ENCODE measurements at regions not wholly inside any gene's neighbourhood (a gene's known extent, or its start where the extent isn't known, plus 50 kb on each side); places are given as distances from the start of the nearest gene placed in this dataset.
"Not testable (repeated sequence)": the region's sequence is repeated elsewhere in the genome, so short reads cannot be mapped to it uniquely, and the experiment has no call there.

GRCh38 chr5:30479104-30479503, 714.4 kb upstream of the CDH6 start:
- no peak for DNase-seq
- BruUV-seq (replicated peaks): no TSS peak
- TF ChIP-seq CTCF (IDR thresholded peaks at IDR 0.05; ENCODE audit: unreplicated experiment): no peak
- Mint-ChIP-seq H3K36me3 (ENCODE audit: insufficient read depth, unreplicated experiment) (no peaks in the 10 kb centered on the region), H3K27ac (ENCODE audit: unreplicated experiment) (no peak overlapping the region), H3K27me3 (ENCODE audit: unreplicated experiment) (no peaks in the 10 kb centered on the region), H3K4me3 (ENCODE audit: low read depth, unreplicated experiment) (no peak overlapping the region), H3K9me3 (ENCODE audit: low read depth, unreplicated experiment) (peaks cover 16% of the 10 kb centered on the region), H3K4me1 (ENCODE audit: low read depth, unreplicated experiment) (no peaks in the 10 kb centered on the region)
- intact Hi-C loops (cut with micrococcal nuclease; ENCODE audit: unreplicated experiment): no loop called here
- CTCF ChIA-PET: interaction anchor here (0.6 kb wide), 1 partner anchor 1954 kb away, joined by 3 read pairs; no protein-coding TSS in a partner anchor

GRCh38 chr5:30475429-30475828, 718.1 kb upstream of the CDH6 start:
- TF ChIP-seq CTCF (IDR thresholded peaks at IDR 0.05; ENCODE audit: unreplicated experiment): no peak
- CTCF ChIA-PET: no interaction called here
- Mint-ChIP-seq H3K4me3 (ENCODE audit: low read depth, unreplicated experiment) (no peak overlapping the region), H3K4me1 (ENCODE audit: low read depth, unreplicated experiment) (no peaks in the 10 kb centered on the region), H3K36me3 (ENCODE audit: insufficient read depth, unreplicated experiment) (no peaks in the 10 kb centered on the region), H3K27me3 (ENCODE audit: unreplicated experiment) (no peaks in the 10 kb centered on the region), H3K9me3 (ENCODE audit: low read depth, unreplicated experiment) (peaks cover 13% of the 10 kb centered on the region), H3K27ac (ENCODE audit: unreplicated experiment) (no peak overlapping the region)
- intact Hi-C loops (cut with micrococcal nuclease; ENCODE audit: unreplicated experiment): no loop called here
- BruUV-seq (replicated peaks): no TSS peak
- DNase-seq: no peak

GRCh38 chr5:30469691-30470090, 723.8 kb upstream of the CDH6 start:
- no peak for DNase-seq
- CTCF ChIA-PET: no interaction called here
- H3K36me3 Mint-ChIP-seq (ENCODE audit: insufficient read depth, unreplicated experiment): no peaks in the 10 kb centered on the region
- H3K27ac Mint-ChIP-seq (ENCODE audit: unreplicated experiment): no peak overlapping the region
- peaks cover 11% of the 10 kb centered on the region for H3K9me3 Mint-ChIP-seq (ENCODE audit: low read depth, unreplicated experiment)
- no TSS peak for BruUV-seq (replicated peaks)
- no peaks in the 10 kb centered on the region for H3K27me3 Mint-ChIP-seq (ENCODE audit: unreplicated experiment)
- no peak overlapping the region for H3K4me3 Mint-ChIP-seq (ENCODE audit: low read depth, unreplicated experiment)
- TF ChIP-seq CTCF (IDR thresholded peaks at IDR 0.05; ENCODE audit: unreplicated experiment): no peak
- H3K4me1 Mint-ChIP-seq (ENCODE audit: low read depth, unreplicated experiment): no peaks in the 10 kb centered on the region
- intact Hi-C loops (cut with micrococcal nuclease; ENCODE audit: unreplicated experiment): no loop called here

- H3K9me3 Mint-ChIP-seq (ENCODE audit: low read depth, unreplicated experiment): peaks cover 3% of the 10 kb centered on the region
- intact Hi-C loops (cut with micrococcal nuclease; ENCODE audit: unreplicated experiment): no loop called here
- H3K27me3 Mint-ChIP-seq (ENCODE audit: unreplicated experiment): no peaks in the 10 kb centered on the region
- TF ChIP-seq CTCF (IDR thresholded peaks at IDR 0.05; ENCODE audit: unreplicated experiment): no peak
- no peak overlapping the region for H3K27ac Mint-ChIP-seq (ENCODE audit: unreplicated experiment)
- CTCF ChIA-PET: no interaction called here
- no peaks in the 10 kb centered on the region for H3K36me3 Mint-ChIP-seq (ENCODE audit: insufficient read depth, unreplicated experiment)
- H3K4me1 Mint-ChIP-seq (ENCODE audit: low read depth, unreplicated experiment): no peaks in the 10 kb centered on the region
- no peak for DNase-seq
- H3K4me3 Mint-ChIP-seq (ENCODE audit: low read depth, unreplicated experiment): no peak overlapping the region
- no TSS peak for BruUV-seq (replicated peaks)
Measured at GRCh38 chr5:30458681-30459080, 734.8 kb upstream of the CDH6 start.

- H3K4me3 Mint-ChIP-seq (ENCODE audit: low read depth, unreplicated experiment); H3K4me1 Mint-ChIP-seq (ENCODE audit: low read depth, unreplicated experiment); DNase-seq; BruUV-seq (replicated peaks); H3K36me3 Mint-ChIP-seq (ENCODE audit: insufficient read depth, unreplicated experiment); H3K9me3 Mint-ChIP-seq (ENCODE audit: low read depth, unreplicated experiment); H3K27me3 Mint-ChIP-seq (ENCODE audit: unreplicated experiment); intact Hi-C loops (cut with micrococcal nuclease; ENCODE audit: unreplicated experiment); CTCF ChIA-PET; H3K27ac Mint-ChIP-seq (ENCODE audit: unreplicated experiment): not testable (repeated sequence)
Measured at GRCh38 chr5:30455484-30455883, 738.0 kb upstream of the CDH6 start.
